SK-N-MC (cell line): ENCODE measurements at regions not wholly inside any gene's neighbourhood (a gene's known extent, or its start where the extent isn't known, plus 50 kb on each side); places are given as distances from the start of the nearest gene placed in this dataset.

Experiments
- EZH2 ChIP-seq: fragments of 200-600 bp; sonication (generic); IDR thresholded peaks from one replicate; pipeline ENCODE4 v1.6.1; 2017; ENCODE audit warnings: antibody characterized with exemption
- FOXP2 ChIP-seq: optimal IDR thresholded peaks from 2 replicates; pipeline ENCODE3; 2011; ENCODE audit warnings: mild to moderate bottlenecking, moderate library complexity; ENCODE audit not compliant: insufficient read depth; ENCODE audit errors: extremely low read length, control extremely low read depth
- POLR2AphosphoS5 ChIP-seq: IDR thresholded peaks from 2 replicates; pipeline ENCODE4 v1.6.1; 2012; ENCODE audit warnings: mild to moderate bottlenecking, low read depth, low read length, borderline replicate concordance

DNA sequence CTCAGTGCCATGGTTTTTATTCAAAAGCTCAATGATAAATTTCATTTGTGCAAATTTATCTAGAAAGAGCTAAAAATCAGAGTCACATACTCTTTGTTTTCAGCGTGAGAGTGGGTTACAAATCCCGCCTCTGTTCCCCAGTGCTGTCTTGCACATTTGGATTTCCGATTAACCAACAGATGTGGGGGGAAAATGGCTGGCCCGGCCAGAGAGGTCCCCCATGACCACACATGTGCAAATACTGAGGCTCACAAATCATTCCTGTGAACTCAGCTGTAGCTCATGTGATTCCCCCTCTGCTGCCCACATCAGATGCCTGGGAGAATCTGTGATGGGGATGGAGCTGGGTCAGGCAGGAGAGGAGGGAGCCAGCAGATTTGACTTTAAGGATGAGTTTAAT is 168.7 kb downstream of the PAX1 start:
- no peak for TF ChIP-seq POLR2AphosphoS5
- TF ChIP-seq EZH2: no peak
- no peak for TF ChIP-seq FOXP2
